HepG2 (cell line): ENCODE measurements at regions not wholly inside any gene's neighbourhood (a gene's known extent, or its start where the extent isn't known, plus 50 kb on each side); places are given as distances from the start of the nearest gene placed in this dataset.
A peak's percentile ranks its signal among the peaks of the same experiment; 100 is the strongest.

Experiments used
- AGO1 ChIP-seq: fragments of 200-400 bp; formaldehyde crosslinking; IDR thresholded peaks from 2 replicates; pipeline ENCODE4 v1.6.1; 2017; ENCODE audit warnings: mild to moderate bottlenecking, low read depth, low read length, moderate library complexity; ENCODE audit not compliant: poor library complexity, severe bottlenecking
- AGO2 ChIP-seq: fragments of 200-400 bp; formaldehyde crosslinking; optimal IDR thresholded peaks from 2 replicates; pipeline ENCODE3; 2017; ENCODE audit warnings: mild to moderate bottlenecking, low read depth, low read length, moderate library complexity
- ARHGAP35 ChIP-seq: sonication (generic); formaldehyde crosslinking; IDR thresholded peaks from 2 replicates; pipeline ENCODE4 v1.9.0; 2022; ENCODE audit warnings: mild to moderate bottlenecking, inconsistent platforms, moderate library complexity, missing genetic modification reagents, borderline replicate concordance
- BORCS8-MEF2B ChIP-seq: sonication (generic); formaldehyde crosslinking; IDR thresholded peaks from 2 replicates; pipeline ENCODE4 v1.8.0; 2022; ENCODE audit warnings: mild to moderate bottlenecking, missing genetic modification reagents
- CCDC6 ChIP-seq: sonication (generic); formaldehyde crosslinking; IDR thresholded peaks from 2 replicates; pipeline ENCODE4 v1.8.1; 2022; ENCODE audit warnings: mild to moderate bottlenecking, missing genetic modification reagents, moderate library complexity
- JDP2 ChIP-seq: sonication (generic); formaldehyde crosslinking; IDR thresholded peaks from 2 replicates; pipeline ENCODE4 v1.8.1; 2022; ENCODE audit warnings: missing genetic modification reagents, borderline replicate concordance
- MAF1 ChIP-seq: sonication (generic); formaldehyde crosslinking; IDR thresholded peaks from 2 replicates; pipeline ENCODE4 v1.5.0; 2020; ENCODE audit warnings: missing genetic modification reagents, borderline replicate concordance
- U2AF1 ChIP-seq: fragments of 200-400 bp; formaldehyde crosslinking; optimal IDR thresholded peaks from 2 replicates; pipeline ENCODE3; 2017; ENCODE audit warnings: mild to moderate bottlenecking, low read depth, low read length
- ZEB1 ChIP-seq: IDR thresholded peaks from 2 replicates; pipeline ENCODE4 v1.6.1; 2012; ENCODE audit warnings: mild to moderate bottlenecking, low read depth, inconsistent platforms; ENCODE audit not compliant: insufficient replicate concordance
- TF ChIP-seq, protein P1 (sequence below): sonication (generic); formaldehyde crosslinking; conservative IDR thresholded peaks from 2 replicates; pipeline ENCODE4 v1.8.0; 2022; ENCODE audit warnings: mild to moderate bottlenecking, moderate library complexity, missing genetic modification reagents
- TF ChIP-seq, protein P2 (sequence below): sonication (generic); formaldehyde crosslinking; IDR thresholded peaks from 2 replicates; pipeline ENCODE4 v1.4.0; 2020; ENCODE audit warnings: missing genetic modification reagents
- TF ChIP-seq, protein P3 (sequence below): IDR thresholded peaks from 2 replicates; pipeline ENCODE4 v1.6.1; 2016; ENCODE audit warnings: mild to moderate bottlenecking, missing biosample characterization, missing genetic modification reagents
- TF ChIP-seq, protein P4 (sequence below): sonication (generic); formaldehyde crosslinking; IDR thresholded peaks from 2 replicates; pipeline ENCODE4 v1.4.0; 2020; ENCODE audit warnings: missing genetic modification reagents, borderline replicate concordance
- TF ChIP-seq, protein P5 (sequence below): sonication (generic); formaldehyde crosslinking; IDR thresholded peaks from 2 replicates; pipeline ENCODE4 v1.8.0; 2022; ENCODE audit warnings: low read depth, missing genetic modification reagents

DNA sequence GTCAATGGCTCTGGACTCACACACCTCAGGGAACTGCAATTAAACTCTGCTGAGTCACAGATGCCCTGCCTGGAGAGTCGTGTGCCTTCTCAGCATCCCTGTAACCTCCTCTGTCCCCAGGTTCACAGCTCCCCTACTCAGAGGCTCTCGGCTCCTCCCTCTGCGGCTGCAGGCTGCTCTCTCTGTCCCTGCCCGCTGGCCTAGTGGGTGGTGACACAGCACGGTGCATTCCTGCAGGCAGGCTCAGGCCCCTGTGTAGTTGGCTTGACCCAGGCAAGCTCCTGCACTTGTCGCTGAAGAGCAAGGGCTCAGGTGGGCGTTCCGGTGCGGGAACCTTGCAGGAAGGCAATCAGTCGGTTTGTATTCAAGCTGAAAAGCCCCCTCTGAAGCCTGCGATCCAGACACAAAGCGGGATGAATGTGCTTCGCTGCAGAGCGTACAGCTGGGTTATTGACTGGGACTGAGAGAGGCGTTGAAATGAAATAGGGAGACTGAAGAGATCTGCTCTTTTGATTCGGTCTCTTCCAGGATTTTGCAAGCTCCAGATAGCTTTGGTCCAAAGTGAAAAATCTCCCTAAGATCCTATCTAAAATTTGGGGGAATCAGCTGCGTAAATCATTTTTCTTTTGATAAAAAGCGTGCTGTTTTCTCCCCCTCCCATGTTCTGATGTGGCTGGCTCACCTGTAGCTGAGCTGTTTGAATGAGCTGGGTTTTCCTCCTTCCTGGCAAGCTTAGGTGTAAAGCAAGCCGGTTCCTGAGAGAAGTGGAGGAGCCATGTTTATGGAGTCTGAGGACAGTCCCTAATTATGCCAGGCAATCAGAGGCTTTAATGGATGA lies 208.7 kb upstream of the PHYHIPL start (continued):
- TF ChIP-seq BORCS8-MEF2B (CRISPR knock-in tag) (peak; percentile 89), CCDC6 (CRISPR knock-in tag) (peak; percentile 63), U2AF1 (no peak), ZEB1 (peak; percentile 35), ARHGAP35 (CRISPR knock-in tag) (peak; percentile 62; the same call in 1 of the 2 replicates), AGO1 (no peak), AGO2 (no peak), MAF1 (no peak), JDP2 (CRISPR knock-in tag) (no peak)
- TF ChIP-seq, protein P1, sequence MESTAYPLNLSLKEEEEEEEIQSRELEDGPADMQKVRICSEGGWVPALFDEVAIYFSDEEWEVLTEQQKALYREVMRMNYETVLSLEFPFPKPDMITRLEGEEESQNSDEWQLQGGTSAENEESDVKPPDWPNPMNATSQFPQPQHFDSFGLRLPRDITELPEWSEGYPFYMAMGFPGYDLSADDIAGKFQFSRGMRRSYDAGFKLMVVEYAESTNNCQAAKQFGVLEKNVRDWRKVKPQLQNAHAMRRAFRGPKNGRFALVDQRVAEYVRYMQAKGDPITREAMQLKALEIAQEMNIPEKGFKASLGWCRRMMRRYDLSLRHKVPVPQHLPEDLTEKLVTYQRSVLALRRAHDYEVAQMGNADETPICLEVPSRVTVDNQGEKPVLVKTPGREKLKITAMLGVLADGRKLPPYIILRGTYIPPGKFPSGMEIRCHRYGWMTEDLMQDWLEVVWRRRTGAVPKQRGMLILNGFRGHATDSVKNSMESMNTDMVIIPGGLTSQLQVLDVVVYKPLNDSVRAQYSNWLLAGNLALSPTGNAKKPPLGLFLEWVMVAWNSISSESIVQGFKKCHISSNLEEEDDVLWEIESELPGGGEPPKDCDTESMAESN (CRISPR knock-in tag), result peak; percentile 76
- TF ChIP-seq, protein P2, sequence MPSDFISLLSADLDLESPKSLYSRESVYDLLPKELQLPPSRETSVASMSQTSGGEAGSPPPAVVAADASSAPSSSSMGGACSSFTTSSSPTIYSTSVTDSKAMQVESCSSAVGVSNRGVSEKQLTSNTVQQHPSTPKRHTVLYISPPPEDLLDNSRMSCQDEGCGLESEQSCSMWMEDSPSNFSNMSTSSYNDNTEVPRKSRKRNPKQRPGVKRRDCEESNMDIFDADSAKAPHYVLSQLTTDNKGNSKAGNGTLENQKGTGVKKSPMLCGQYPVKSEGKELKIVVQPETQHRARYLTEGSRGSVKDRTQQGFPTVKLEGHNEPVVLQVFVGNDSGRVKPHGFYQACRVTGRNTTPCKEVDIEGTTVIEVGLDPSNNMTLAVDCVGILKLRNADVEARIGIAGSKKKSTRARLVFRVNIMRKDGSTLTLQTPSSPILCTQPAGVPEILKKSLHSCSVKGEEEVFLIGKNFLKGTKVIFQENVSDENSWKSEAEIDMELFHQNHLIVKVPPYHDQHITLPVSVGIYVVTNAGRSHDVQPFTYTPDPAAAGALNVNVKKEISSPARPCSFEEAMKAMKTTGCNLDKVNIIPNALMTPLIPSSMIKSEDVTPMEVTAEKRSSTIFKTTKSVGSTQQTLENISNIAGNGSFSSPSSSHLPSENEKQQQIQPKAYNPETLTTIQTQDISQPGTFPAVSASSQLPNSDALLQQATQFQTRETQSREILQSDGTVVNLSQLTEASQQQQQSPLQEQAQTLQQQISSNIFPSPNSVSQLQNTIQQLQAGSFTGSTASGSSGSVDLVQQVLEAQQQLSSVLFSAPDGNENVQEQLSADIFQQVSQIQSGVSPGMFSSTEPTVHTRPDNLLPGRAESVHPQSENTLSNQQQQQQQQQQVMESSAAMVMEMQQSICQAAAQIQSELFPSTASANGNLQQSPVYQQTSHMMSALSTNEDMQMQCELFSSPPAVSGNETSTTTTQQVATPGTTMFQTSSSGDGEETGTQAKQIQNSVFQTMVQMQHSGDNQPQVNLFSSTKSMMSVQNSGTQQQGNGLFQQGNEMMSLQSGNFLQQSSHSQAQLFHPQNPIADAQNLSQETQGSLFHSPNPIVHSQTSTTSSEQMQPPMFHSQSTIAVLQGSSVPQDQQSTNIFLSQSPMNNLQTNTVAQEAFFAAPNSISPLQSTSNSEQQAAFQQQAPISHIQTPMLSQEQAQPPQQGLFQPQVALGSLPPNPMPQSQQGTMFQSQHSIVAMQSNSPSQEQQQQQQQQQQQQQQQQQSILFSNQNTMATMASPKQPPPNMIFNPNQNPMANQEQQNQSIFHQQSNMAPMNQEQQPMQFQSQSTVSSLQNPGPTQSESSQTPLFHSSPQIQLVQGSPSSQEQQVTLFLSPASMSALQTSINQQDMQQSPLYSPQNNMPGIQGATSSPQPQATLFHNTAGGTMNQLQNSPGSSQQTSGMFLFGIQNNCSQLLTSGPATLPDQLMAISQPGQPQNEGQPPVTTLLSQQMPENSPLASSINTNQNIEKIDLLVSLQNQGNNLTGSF (CRISPR knock-in tag), result no peak
- TF ChIP-seq, protein P3, sequence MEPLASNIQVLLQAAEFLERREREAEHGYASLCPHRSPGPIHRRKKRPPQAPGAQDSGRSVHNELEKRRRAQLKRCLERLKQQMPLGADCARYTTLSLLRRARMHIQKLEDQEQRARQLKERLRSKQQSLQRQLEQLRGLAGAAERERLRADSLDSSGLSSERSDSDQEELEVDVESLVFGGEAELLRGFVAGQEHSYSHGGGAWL (CRISPR knock-in tag), result no peak
- TF ChIP-seq, protein P4, sequence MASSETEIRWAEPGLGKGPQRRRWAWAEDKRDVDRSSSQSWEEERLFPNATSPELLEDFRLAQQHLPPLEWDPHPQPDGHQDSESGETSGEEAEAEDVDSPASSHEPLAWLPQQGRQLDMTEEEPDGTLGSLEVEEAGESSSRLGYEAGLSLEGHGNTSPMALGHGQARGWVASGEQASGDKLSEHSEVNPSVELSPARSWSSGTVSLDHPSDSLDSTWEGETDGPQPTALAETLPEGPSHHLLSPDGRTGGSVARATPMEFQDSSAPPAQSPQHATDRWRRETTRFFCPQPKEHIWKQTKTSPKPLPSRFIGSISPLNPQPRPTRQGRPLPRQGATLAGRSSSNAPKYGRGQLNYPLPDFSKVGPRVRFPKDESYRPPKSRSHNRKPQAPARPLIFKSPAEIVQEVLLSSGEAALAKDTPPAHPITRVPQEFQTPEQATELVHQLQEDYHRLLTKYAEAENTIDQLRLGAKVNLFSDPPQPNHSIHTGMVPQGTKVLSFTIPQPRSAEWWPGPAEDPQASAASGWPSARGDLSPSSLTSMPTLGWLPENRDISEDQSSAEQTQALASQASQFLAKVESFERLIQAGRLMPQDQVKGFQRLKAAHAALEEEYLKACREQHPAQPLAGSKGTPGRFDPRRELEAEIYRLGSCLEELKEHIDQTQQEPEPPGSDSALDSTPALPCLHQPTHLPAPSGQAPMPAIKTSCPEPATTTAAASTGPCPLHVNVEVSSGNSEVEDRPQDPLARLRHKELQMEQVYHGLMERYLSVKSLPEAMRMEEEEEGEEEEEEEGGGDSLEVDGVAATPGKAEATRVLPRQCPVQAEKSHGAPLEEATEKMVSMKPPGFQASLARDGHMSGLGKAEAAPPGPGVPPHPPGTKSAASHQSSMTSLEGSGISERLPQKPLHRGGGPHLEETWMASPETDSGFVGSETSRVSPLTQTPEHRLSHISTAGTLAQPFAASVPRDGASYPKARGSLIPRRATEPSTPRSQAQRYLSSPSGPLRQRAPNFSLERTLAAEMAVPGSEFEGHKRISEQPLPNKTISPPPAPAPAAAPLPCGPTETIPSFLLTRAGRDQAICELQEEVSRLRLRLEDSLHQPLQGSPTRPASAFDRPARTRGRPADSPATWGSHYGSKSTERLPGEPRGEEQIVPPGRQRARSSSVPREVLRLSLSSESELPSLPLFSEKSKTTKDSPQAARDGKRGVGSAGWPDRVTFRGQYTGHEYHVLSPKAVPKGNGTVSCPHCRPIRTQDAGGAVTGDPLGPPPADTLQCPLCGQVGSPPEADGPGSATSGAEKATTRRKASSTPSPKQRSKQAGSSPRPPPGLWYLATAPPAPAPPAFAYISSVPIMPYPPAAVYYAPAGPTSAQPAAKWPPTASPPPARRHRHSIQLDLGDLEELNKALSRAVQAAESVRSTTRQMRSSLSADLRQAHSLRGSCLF, result no peak
- TF ChIP-seq, protein P5, sequence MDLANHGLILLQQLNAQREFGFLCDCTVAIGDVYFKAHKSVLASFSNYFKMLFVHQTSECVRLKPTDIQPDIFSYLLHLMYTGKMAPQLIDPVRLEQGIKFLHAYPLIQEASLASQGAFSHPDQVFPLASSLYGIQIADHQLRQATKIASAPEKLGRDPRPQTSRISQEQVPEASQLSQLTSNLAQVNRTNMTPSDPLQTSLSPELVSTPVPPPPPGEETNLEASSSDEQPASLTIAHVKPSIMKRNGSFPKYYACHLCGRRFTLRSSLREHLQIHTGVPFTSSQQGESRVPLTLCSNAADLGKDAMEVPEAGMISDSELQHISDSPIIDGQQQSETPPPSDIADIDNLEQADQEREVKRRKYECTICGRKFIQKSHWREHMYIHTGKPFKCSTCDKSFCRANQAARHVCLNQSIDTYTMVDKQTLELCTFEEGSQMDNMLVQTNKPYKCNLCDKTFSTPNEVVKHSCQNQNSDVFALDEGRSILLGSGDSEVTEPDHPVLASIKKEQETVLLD (CRISPR knock-in tag), result no peak
